HG03457 (cell line): ENCODE measurements at regions not wholly inside any gene's neighbourhood (a gene's known extent, or its start where the extent isn't known, plus 50 kb on each side); places are given as distances from the start of the nearest gene placed in this dataset.
"Not testable (repeated sequence)": the region's sequence is repeated elsewhere in the genome, so short reads cannot be mapped to it uniquely, and the experiment has no call there.

Source experiments
- ATAC-seq: cut with Tn5 transposase; IDR thresholded peaks from one replicate; pipeline ENCODE4 v1.9.1; 2021; ENCODE audit warnings: moderate number of reproducible peaks; ENCODE audit not compliant: unreplicated experiment

DNA sequence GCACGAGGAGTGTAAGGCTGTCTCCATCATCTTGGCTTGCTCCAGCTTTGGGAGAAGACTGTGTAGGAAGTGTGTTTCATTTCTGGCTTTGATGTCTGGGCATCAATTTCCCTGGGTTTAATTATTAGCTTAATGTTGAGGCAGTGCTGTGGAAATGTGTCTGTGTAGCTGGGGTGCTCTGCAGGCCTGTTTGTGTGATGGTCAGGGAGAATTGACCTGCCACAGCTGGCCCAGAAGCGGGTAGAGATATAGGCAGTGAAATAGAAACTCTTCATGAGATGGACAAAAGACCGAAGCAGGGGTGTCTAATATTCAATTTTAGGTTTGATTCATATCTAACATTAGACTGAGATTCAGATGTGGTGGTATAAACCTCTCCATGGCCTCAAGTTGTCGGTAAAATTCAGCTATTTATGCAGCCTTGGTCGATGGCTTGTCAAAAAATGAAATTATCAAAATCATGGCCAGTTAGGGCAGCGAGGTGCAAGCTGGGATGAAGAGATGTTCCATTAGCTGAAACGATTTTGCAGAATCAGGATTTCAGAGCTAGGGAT is 95.3 kb upstream of the SNX9 start:
- ATAC-seq, result no peak

DNA sequence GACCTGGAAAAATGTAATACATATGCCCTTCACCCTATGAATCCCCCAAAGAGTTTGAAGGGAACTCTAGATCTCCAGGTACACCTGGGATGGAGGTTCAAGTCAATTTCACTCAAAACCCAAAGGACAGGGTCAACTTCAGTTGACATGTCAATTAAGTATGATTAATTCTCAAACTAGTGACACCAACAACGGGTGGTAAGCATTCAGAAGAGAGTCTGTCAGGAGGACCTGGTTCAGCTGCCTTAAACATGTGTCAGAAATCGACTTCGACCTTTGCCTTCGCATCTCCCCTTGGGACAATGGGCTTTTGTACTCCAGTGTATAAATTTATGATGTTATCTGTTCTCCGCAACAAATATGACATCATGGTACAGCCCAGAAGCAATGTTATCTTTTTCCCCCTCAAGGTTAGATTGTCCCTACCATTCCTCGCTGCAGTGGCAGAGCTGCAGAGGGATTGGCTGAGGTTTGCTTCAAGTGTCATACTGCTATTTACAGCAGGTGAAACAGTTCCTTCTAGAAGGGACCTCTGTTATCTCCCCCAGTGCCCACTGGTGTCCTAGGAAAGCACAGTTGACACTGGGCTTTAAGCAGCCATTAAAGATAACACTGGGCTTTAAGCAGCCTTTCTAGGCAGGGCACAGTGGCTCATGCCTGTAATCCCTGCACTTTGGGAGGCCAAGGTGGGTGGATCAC is 94.7 kb upstream of the SNX9 start:
- no peak for ATAC-seq

DNA sequence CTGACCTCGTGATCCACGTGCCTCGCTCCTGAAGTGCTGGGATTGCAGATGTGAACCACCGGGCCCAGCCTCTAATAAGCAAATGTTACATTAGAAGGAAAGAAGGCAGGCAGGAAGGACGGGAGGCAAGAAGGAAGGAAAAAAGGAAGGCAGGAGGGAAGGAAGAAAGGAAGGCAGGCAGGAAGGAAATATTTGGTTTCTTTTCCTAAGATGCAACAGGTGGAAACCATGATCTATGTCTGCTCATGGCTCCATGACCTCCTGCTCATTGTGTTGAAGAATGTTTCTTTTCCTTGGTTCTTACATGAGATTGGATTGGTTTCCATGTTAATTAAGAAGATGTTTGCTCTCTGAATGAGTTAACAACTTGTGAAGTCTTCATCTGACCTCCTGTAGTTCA is 91.8 kb upstream of the SNX9 start:
- ATAC-seq, result no peak

DNA sequence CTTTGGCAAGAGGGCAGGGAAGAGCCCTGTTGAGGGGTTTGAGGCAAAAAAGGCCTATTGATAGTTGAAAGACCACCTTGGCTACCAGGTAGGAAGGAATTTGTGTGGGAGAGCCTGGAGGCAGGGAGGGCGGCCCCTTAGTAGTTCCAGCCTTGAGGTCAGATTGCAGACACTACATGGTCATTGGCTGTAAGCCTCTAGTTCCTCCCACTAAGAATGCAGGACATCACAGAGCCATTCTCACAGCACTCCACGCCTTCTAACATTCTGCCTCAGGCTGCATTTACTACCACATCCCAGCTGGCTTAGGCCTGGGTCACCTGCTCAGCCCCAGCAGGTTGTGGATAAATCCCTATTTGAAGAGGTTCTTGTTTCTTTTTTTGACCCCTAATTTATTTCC is 91.0 kb upstream of the SNX9 start:
- no peak for ATAC-seq

DNA sequence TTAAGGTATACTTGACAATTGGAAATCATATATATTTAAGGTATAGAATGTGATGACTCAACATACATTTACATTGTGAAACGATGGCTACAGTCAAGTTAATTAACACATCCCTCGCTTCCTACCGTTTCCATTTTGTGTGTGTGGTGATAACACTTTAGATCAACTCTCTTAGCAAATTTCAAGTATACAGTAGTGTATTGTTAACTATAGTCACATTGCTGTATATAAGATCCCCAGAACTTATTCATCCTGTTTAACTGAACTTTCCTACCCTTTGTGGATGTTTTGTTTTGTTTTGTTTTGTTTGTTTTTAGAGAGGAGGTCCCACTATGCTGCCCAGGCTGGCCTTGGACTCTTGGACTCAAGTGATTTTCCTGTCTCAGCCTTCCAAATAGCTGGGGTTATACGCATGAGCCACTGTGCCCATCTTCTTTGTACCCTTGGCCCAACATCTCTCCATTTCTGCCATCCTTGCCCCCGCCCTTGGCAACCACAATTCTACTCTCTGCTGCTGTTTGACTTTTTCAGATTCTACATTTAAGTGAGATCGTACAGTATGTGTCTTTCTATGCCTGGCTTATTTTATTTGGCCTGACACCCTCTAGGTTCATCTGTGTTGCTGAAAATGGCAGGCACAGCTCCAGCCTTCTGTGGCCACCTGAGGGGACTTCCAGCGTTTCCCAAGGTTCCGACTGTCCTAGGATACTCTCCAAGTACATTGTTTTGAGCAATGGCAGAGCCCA is 90.5 kb upstream of the SNX9 start:
- ATAC-seq, result no peak

DNA sequence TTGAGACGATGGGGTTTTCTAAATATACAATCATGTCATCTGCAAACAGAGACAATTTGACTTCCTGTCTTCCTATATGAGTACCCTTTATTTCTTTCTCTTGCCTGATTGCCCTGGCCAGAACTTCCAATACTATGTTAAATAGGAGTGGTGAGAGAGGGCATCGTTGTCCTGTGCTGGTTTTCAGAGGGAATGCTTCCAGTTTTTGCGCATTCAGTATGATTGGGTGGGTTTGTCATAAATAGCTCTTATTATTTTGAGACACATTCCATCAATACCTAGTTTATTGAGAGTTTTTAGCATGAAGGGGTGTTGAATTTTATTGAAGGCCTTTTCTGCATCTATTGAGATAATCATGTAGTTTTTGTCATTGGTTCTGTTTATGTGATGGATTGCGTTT is 86.5 kb upstream of the SNX9 start:
- not testable (repeated sequence) for ATAC-seq

DNA sequence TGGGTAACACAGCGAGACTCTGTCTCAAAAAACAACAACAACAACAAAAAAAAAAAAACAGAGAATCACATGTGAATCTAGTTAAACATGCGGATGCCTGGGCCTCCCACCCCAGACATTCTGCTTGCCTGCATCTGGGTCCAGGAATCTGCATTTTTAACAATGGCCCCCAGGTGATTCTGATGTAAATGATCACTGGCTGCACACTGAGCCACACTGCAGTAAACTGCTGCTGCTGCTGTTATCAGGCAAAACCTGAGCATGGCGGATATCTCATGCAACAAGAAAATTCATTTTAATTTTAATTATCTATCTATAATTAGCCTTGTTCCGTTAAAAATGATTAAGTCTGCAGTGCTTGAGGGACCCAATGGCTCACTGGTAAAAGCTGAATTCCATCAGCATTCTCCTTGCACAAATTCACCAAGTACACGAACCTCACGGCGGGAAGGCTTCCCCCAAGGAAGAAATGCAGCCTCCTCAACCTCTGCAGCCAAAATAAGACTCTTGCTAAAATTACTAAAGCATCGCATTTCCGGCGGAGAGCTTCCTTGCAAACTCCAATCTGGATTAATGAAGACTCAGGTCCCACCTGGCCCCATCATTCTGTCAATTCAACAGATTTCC is 81.6 kb upstream of the SNX9 start:
- ATAC-seq, result no peak

DNA sequence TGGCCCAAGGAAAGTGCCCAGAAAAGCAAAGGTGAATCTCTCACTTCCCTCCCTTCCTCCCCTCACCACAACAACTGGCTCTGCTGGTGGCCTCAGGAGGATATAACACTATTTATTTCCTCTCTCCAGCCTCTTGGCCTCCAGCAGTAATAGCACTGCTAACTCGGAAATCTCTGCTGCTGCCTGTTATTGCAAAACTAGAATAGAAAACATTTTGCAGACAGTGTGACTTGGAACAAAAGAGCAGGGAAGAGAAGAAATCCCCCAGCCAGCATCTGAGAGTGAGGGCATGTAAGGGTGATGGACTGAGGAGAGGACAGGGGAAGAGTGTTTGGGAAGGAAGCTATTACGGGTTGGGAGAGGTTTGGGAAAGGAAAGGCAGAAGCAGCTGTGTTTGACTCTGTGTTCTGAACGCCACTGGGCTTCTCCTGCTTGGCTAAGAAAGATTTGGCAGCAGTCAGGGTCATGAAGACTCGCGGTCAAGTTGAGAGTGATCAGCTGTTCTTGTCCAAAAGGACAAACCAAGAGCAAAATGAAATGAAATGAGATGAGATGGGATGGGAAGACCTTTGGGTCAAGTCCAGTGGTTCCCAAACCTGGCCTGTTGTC is 81.0 kb upstream of the SNX9 start:
- no peak for ATAC-seq

DNA sequence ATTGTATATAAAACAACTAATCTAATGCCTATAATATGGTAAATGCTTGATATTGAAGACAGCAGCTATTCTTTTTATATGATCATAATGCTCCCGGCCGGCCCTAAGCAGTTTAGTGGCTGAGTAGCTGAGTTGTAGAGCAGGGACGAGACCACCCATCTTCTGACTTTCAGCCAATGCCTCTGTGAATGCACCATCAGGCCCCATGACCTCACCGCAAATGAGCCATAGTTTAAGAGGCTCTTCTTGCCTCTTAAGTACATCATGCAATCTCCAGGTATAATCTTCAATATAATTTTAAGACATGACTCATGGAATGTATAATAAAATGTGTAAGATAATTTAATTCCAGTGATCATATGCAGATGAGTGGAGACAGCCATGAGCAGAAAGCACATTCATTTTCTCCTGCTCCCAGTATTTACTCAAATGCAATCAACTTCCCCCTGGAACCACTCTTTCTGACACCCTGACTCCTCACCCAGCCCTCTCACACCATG is 78.9 kb upstream of the SNX9 start:
- no peak for ATAC-seq

DNA sequence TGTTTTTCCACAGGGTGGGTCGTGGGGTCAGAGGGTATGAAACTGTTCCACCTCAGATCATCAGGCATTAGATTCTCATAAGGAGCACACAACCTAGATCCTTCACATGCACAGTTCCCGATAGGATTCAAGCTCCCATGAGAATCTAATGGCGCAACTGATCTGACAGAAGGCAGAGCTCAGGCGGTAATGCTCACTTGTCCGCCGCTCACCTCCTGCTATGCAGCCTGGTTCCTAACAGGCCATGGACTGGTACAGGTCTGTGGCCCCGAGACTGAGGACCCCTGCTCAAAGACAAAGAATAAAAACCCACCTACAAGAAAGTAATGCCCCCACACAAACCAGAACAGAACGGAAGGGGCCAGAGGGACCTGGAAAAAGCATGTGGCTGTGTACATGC is 76.1 kb upstream of the SNX9 start:
- ATAC-seq, result no peak

DNA sequence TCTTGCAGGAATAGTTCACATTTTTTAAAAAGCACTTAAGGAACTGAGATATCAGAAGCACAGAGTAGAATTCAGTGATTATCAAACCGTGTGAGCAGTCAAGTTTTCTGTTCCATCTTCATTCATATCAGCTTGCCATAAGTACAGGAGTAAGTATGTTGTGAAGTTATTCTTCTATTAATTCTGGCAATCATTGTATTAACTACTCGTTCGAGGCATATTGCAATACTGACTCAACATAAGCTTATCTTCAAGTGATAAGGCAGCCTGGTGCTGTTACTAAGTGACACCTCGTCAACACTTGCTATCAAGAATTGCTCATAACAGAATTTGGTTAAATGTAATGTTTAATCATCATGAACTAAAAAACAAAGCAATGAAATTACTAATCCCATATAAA is 75.7 kb upstream of the SNX9 start:
- ATAC-seq, result no peak

DNA sequence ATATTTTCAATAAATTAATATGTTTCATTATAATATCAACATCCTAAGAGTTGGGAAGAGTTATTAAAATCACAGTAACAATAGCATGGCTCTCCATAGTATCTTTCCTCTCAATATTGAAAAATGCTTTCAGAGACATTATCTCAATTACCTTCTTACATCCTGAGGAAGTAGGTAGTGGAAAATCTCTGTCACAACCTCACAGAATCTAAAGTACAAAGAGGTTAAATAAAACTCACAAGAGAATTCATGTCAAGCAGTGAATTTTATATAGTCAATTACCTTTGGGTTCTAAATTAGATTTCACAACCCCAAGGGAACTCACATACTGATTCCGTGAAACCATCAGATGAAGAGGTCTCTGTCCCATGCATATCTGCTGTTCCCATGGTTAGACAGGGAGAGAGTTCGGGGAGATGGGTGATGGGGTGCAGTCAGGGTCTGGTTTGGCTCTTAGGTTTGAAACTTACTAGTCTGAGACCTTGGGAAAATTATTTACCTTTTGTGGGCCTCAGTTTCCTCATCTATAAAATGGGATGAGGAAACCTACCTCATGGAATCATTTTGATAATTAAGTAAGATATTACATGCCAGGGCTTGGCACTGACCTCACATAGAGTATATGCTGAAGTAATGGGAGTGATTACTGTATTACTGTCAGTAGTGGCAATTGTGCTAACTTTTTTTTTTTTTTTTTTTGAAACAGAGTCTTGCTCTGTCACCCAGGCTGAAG is 74.0 kb upstream of the SNX9 start:
- ATAC-seq, result no peak

DNA sequence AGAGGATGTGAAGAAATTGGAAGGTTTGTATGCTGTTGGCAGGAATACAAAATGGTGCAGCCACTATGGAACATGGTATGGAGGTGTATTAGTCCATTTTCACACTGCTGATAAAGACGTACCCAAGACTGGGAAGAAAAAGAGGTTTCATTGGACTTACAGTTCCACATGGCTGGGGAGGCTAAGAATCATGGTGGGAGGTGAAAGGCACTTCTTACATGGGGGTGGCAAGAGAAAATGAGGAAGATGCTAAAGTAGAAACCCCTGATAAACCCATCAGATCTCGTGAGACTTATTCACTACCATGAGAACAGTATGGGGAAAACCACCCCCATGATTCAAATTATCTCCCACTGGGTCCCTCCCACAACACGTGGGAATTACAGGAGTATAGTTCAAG is 72.1 kb upstream of the SNX9 start:
- not testable (repeated sequence) for ATAC-seq

DNA sequence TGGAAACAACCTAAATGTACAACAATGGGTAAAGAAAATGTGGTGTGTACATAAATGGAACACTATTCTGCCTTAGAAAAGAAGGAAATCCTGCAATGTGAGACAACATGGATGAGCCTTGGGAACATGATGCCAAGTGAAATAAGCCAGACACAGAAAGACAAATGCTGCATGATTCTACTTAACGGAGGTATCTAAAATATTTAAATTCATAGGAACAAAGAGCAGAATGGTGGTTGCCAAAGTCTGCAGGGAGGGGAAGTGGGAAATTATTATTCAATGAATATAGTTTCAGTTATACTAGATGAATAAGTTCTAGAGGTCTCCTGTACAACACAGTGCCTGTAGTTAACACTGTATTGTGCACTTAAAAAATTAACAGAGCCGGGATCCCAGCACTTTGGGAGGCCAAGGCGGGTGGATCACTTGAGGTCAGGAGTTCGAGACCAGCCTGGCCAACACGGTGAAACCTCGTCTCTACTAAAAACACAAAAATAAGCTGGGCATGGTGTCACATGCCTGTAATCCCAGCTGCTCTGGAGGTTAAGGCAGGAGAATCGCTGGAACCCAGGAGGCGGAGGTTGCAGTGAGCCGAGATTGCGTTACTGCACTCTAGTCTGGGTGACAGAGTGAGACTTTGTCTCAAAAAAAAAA is 71.4 kb upstream of the SNX9 start:
- ATAC-seq, result no peak

DNA sequence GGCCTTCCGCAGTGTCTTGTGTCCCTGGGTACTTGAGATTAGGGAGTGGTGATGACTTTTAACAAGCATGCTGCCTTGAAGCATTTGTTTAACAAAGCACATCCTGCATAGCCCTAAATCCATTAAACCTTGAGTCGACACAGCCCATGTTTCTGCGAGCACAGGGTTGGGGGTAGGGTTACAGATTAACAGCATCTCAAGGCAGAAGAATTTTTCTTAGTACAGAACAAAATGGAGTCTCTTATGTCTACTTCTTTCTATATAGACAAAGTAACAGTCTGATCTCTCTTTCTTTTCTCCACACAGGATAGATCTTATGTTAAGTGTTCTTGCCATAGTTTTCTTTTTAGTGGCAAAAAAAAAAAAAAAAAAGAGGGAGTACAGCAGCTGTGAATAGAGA is 70.2 kb upstream of the SNX9 start:
- not testable (repeated sequence) for ATAC-seq

DNA sequence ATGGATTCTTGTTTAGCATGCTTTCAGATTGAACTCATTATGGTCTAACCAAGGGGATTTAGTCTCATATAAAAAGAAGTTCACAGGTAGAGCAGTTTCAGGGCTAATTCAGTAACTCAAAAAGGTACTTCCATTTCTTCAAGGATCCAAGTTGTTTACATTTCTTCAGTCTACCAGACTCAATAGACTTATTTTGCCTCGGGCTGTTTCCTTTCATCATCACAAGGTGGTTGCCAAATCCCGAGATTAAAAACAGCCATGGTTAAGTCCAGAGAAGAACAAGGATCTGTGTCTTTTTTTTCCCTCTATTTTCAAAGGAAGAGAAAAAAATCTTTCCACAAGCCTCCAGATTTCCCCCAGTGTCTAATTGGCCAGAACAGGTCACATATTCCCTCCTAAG is 69.8 kb upstream of the SNX9 start:
- ATAC-seq, result no peak

DNA sequence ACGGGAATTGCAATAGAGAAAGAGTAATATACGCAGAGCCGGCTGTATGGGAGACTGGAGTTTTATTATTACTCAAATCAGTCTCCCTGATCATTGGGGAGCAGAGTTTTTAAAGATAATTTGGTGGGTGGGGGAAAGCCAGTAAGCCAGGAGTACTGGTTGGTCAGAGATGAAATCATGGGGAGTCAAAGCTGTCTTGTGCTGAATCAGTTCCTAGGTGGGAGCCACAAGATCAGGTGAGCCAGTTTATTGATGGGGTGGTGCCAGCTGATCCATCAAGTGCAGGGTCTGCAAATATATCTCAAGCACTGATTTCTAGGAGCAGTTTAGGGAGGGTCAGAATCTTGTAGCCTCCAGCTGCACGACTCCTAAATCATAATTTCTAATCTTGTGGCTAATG is 69.2 kb upstream of the SNX9 start:
- ATAC-seq, result not testable (repeated sequence)

DNA sequence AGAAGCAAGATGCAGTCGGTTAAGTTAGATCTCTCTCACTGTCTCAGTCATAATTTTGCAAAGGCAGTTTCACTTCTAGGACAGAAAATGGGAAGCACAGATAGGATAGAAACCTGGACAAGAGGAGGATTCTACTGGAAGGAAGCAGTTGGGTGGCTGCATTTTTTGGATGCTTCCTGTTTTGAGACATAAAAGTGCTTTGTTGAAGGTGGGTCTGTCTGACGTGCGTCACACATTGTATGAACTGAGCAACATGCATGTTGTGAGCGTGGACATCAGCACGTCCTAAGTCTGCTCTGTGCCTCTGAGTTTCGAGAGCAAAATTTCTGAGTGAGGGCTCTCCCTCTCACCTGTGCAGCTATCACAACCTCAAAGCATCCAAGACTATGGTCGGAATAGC is 68.7 kb upstream of the SNX9 start:
- ATAC-seq, result no peak

DNA sequence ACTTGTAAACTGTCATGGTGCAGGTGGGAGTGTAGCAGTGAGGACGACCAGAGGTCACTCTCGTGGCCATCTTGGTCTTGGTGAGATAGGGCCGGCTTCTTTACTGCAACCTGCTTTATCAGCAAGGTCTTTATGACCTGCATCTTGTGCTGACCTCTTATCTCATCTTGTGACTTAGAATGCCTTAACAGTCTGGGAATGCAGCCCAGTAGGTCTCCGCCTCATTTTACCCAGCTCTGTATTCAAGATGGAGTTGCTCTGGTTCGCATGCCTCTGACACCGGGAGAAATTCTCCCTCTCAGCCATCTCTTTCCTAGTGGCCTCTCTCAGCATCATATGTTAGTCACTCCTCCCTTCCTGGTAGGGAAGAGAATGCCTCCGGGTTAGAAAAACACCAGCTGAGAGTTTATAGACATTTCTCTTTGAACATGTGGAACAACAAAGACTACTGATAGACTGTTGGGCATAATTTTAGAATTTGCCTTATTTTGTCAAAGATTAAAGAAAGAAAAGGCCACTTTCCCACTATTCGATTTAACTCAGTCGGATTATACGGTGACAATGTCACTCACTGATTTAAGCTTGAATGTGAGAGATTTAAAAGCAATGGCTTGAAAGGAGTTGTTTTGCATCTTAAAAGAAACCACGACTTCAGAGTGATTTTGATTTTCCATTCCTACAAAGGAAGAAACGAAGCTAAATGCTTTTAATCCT is 67.9 kb upstream of the SNX9 start:
- ATAC-seq, result no peak
